Heart right ventricle (tissue), 16 donors: ENCODE measurements at regions not wholly inside any gene's neighbourhood (a gene's known extent, or its start where the extent isn't known, plus 50 kb on each side); places are given as distances from the start of the nearest gene placed in this dataset.
"Not testable (repeated sequence)": the region's sequence is repeated elsewhere in the genome, so short reads cannot be mapped to it uniquely, and the experiment has no call there.

ENCODE experiments used
- ATAC-seq, 8 donors: fragments of 200-7000 bp; cut with Tn5 transposase; one replicate each; pipeline ENCODE4 v1.9.1; 2020; ENCODE audit warnings: mild to moderate bottlenecking in 8 of 8, moderate library complexity in 8 of 8, moderate number of reproducible peaks in 1 of 8
- DNase-seq, 2 donors: peaks; one replicate each; pipeline ENCODE4 v3.0.0-alpha.2; 2020
- H3K27ac ChIP-seq, 10 donors: fragments of 200-600 bp; sonication (generic) in 2 of 10; one replicate each; pipeline versions ENCODE4 v1.5.0 to v1.8.0; 2020 to 2022; ENCODE audit warnings: mild to moderate bottlenecking in 3 of 10
- H3K27me3 ChIP-seq, 7 donors: fragments of 200-600 bp; one replicate each; pipeline ENCODE4 v1.8.0; 2021 to 2022; ENCODE audit warnings: mild to moderate bottlenecking in 2 of 7
- H3K36me3 ChIP-seq, 9 donors: fragments of 200-600 bp; sonication (generic) in 1 of 9; one replicate each; pipeline versions ENCODE4 v1.5.0 to v1.8.0; 2020 to 2022; ENCODE audit warnings: mild to moderate bottlenecking in 2 of 9
- H3K4me1 ChIP-seq, 9 donors: fragments of 200-600 bp; sonication (generic) in 1 of 9; one replicate each; pipeline versions ENCODE4 v1.5.0 to v1.8.0; 2020 to 2022; ENCODE audit warnings: mild to moderate bottlenecking in 4 of 9
- H3K4me3 ChIP-seq, 10 donors: fragments of 200-600 bp; sonication (generic) in 2 of 10; one replicate each; pipeline versions ENCODE4 v1.5.0 to v1.8.0; 2020 to 2022; ENCODE audit warnings: mild to moderate bottlenecking in 7 of 10, moderate library complexity in 2 of 10
- H3K9me3 ChIP-seq, 11 donors: fragments of 200-600 bp in 10 of 11; sonication (generic) in 2 of 11; one replicate each; pipeline versions ENCODE4 v1.5.0 to v1.8.0; 2013 to 2022; ENCODE audit warnings: mild to moderate bottlenecking in 2 of 11, control low read depth in 1 of 11, moderate library complexity in 1 of 11
- WGBS, 2 donors: extraction: QIAGEN DNeasy Blood & Tissue Kit; methylation state at CpG; one replicate each; pipeline ENCODE4 v1.1.7; 2013; ENCODE audit warnings: inconsistent platforms in 1 of 2; 5-methylcytosine and 5-hydroxymethylcytosine counted together
- intact Hi-C, 10 donors: fragments of 100-400 bp; cut with DNase I; formaldehyde crosslinking; loops; one replicate each; pipeline versions ENCODE4 v1.11.1 to v1.14.2; 2022
- TF ChIP-seq, protein P1 (sequence below), 9 donors: fragments of 200-600 bp; sonication (generic) in 2 of 9; IDR thresholded peaks; one replicate each; pipeline versions ENCODE4 v1.5.0 to v1.8.0; 2021 to 2022; ENCODE audit warnings: antibody characterized with exemption in 9 of 9, mild to moderate bottlenecking in 5 of 9, moderate library complexity in 1 of 9
- donor health status: Arrhythmogenic right ventricular cardiomyopathy.
- donor health status: ischemic (EF 13 %, LVEDD 7.1; RV severe dilation, severe dysfunction).
- donor health status: healthy with polysubstance abuse.
- donor health status: DM: no; HTN: yes; CAD: no.
- donor health status: DM: no; HTN: no; CAD: no.
- donor health status: ischemic (EF 25% LVEDD 6.9; RV normal size, moderate dysfunction).
- donor health status: ischemic (EF 25% LVEDD 5.7; RV mildly dilated, moderate dysfunction).
- donor health status: healthy.
- donor health status: DM: yes; HTN: yes; CAD: no.
- donor health status: Ischemic cardiomyopathy.
- donor health status: ischemic (EF 35%, LVEDD 5.7; RV mildly dilated, moderate dysfunction).
- donor health status: nonischemic (EF 11% LVEDD 7.7; RV severe dilation, severe dysfunction).
- donor health status: DM: yes; HTN: yes; CAD: no.
- donor health status: PGD.
- donor health status: ischemic (EF 29% LVEDD 5.4; RV normal size, mild dysfunction).
- donor health status: nonischemic (EF 23%, LVEDD 6.1; RV moderate dilation, normal function).

DNA sequence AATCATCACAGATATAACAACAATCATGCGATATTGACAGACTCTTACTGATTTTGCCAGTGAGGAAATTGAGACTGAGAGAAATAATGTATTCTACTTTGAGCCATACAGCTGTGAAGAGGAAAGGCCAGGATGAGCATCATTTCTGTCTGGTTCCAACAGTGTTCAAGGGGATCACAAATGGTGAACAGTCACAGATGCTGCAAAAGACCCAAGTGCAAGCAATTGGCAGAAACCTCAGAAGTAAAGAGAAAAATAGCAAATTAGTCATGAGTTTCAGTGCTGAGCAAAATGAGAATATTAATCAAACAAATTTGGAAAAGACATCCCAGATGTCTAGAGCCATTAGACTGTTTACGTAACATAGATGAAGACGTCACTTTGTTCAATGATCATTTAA is 114.1 kb downstream of the RAB38 start:
- no peaks in the 10 kb centered on the region for H3K27me3 ChIP-seq
- DNase-seq: no peak
- no peak overlapping the region for H3K27ac ChIP-seq
- TF ChIP-seq, protein P1, sequence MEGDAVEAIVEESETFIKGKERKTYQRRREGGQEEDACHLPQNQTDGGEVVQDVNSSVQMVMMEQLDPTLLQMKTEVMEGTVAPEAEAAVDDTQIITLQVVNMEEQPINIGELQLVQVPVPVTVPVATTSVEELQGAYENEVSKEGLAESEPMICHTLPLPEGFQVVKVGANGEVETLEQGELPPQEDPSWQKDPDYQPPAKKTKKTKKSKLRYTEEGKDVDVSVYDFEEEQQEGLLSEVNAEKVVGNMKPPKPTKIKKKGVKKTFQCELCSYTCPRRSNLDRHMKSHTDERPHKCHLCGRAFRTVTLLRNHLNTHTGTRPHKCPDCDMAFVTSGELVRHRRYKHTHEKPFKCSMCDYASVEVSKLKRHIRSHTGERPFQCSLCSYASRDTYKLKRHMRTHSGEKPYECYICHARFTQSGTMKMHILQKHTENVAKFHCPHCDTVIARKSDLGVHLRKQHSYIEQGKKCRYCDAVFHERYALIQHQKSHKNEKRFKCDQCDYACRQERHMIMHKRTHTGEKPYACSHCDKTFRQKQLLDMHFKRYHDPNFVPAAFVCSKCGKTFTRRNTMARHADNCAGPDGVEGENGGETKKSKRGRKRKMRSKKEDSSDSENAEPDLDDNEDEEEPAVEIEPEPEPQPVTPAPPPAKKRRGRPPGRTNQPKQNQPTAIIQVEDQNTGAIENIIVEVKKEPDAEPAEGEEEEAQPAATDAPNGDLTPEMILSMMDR (IDR thresholded peaks at IDR 0.05): no peak
- no peaks in the 10 kb centered on the region for H3K4me1 ChIP-seq
- no peak for ATAC-seq
- WGBS, 2 donors: 95 to 98% methylated on average over 3 of the region's 3 CpGs
- H3K9me3 ChIP-seq: no peaks in the 10 kb centered on the region
- H3K4me3 ChIP-seq: no peak overlapping the region
- intact Hi-C loops: no loop called here
- H3K36me3 ChIP-seq: no peaks in the 10 kb centered on the region

DNA sequence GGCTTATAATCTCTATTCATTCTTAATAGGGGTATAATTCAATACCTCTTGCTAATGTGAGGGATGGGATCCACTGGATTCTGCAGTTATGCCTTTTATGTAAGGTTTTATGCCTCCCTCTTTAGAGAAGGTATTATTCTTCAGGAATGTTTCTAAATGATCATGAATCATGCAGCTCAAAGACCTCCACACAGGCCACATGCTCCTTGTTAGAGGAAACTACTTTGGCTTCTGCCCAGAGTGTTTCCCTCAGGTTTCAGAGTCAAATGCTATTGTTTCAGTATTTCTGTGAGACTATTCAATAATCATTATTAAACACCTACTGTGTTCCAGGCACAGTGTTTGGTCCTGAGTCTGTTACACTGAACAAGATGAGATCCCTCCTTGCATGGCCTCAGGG is 115.9 kb downstream of the RAB38 start:
- Histone ChIP-seq H3K9me3 (no peaks in the 10 kb centered on the region), H3K4me1 (no peaks in the 10 kb centered on the region), H3K27me3 (no peaks in the 10 kb centered on the region), H3K36me3 (no peaks in the 10 kb centered on the region), H3K27ac (no peak overlapping the region), H3K4me3 (no peak overlapping the region)
- intact Hi-C loops: no loop called here
- TF ChIP-seq, protein P1 (IDR thresholded peaks at IDR 0.05): no peak
- no peak for DNase-seq
- no peak for ATAC-seq

DNA sequence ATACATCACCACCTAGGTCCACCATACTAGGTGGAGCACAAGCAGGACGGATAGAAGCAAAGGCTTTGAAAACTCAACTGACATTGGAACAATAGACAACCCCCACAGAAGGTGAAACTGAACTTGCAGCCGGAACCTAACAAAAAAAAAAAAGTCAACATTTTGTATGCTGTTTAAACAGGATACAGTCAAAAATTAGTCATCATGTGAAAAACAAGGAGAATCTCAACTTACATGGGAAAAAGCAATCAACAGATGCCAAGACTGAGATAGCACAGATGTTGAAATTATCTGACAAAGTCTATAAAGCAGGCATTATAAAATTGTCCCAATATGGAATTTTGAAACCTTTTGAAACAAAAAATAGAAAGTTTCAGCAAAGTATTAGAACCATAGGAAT is 123.8 kb downstream of the RAB38 start:
- DNase-seq (no peak), ATAC-seq (no peak)
- intact Hi-C loops: no loop called here
- Histone ChIP-seq H3K27me3 (no peaks in the 10 kb centered on the region), H3K4me3 (no peak overlapping the region), H3K9me3 (no peaks in the 10 kb centered on the region), H3K36me3 (no peaks in the 10 kb centered on the region), H3K4me1 (no peaks in the 10 kb centered on the region), H3K27ac (no peak overlapping the region)
- WGBS, 2 donors: 60 to 76% methylated on average over 2 of the region's 2 CpGs
- TF ChIP-seq, protein P1 (IDR thresholded peaks at IDR 0.05): no peak

DNA sequence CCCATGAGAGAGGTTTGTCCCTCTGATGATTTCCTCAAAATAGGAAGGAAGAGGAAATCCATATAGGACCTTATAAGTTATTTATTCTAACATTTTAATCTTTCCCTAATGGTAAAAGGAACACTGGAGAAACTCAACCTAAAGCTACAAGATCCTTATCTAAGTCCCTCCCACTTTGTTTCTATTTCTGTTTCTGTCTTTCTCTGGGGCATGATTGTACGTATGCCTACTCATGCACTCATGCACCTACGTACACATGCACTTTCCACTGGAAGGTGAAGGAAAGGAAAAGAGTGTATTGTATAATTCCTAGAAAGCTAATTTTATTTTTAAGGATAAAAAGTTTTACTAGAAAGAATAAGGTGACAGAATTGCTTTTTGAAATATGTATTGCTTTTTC is 125.0 kb downstream of the RAB38 start:
- no peaks in the 10 kb centered on the region for H3K9me3 ChIP-seq
- no peaks in the 10 kb centered on the region for H3K4me1 ChIP-seq
- 61 to 78% methylated on average over 2 of the region's 2 CpGs for WGBS, 2 donors
- no peak overlapping the region for H3K27ac ChIP-seq
- TF ChIP-seq, protein P1 (IDR thresholded peaks at IDR 0.05): no peak
- ATAC-seq (no peak), DNase-seq (no peak)
- H3K4me3 ChIP-seq: no peak overlapping the region
- no peaks in the 10 kb centered on the region for H3K27me3 ChIP-seq
- no peaks in the 10 kb centered on the region for H3K36me3 ChIP-seq
- intact Hi-C loops: no loop called here

- WGBS, 2 donors: 85 to 90% methylated on average over 11 of the region's 11 CpGs
- DNase-seq: not testable (repeated sequence)
Measured at GRCh38 chr11:88045288-88045687, 130.0 kb downstream of the RAB38 start.

GRCh38 chr11:88044658-88045057 is 130.6 kb downstream of the RAB38 start:
- WGBS, 2 donors: 60 to 66% methylated on average over 5 of the region's 5 CpGs
- intact Hi-C loops, H3K27ac ChIP-seq, H3K36me3 ChIP-seq, H3K9me3 ChIP-seq, DNase-seq, H3K4me1 ChIP-seq, ATAC-seq, H3K4me3 ChIP-seq: not testable (repeated sequence)
- H3K27me3 ChIP-seq: peaks cover 0 to 16% (median 4%) of the 10 kb centered on the region in 7 donors

More at GRCh38 chr11:88045288-88045687, 130.0 kb downstream of the RAB38 start:
- H3K36me3 ChIP-seq, intact Hi-C loops, H3K4me1 ChIP-seq, H3K4me3 ChIP-seq, ATAC-seq, H3K27ac ChIP-seq, H3K9me3 ChIP-seq: not testable (repeated sequence)
- H3K27me3 ChIP-seq: peaks cover 0 to 16% (median 4%) of the 10 kb centered on the region in 7 donors
